ENCODE measurements at regions not wholly inside any gene's neighbourhood (a gene's known extent, or its start where the extent isn't known, plus 50 kb on each side); places are given as distances from the start of the nearest gene placed in this dataset.

DNA sequence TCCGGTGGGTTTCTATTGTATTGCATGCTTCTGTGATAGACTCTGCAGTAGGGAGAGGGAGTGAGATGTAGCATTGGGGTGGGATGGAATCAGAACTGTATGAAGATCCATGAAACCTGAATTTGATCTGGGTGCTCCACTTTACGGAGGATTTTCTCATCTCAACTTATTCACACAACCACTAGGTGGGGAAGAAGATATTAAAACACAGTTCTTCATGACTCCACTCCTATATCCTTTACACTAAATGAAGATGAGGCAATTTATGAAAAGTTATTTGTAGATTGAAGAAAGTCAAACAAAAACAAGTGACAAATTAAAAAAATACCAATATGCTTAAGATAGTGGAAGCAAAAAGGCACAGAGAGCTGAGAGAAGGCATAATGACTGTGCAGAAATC, 92.6 kb upstream of the PDGFD start:
- no peak overlapping the region for H2BK5ac ChIP-seq (ENCODE audit: low read depth, low read length)
- no peak overlapping the region for H3K14ac ChIP-seq (ENCODE audit: insufficient read length)
- H3K36me3 ChIP-seq (ENCODE audit: control insufficient read depth in 2 of 4, insufficient read depth in 4 of 4, low read length in 3 of 4), result no peaks in the 10 kb centered on the region
- no peak overlapping the region for H3K4me2 ChIP-seq (ENCODE audit: insufficient read depth in 1 of 2, low read depth in 2 of 2, low read length in 2 of 2)
- no peak overlapping the region for H4K5ac ChIP-seq (ENCODE audit: insufficient read length, low read depth, low read length)
- H3K18ac ChIP-seq (ENCODE audit: extremely low read depth, low read length), result no peak overlapping the region
- WGBS, 2 experiments (ENCODE audit: extremely low coverage in 1 of 2, insufficient coverage in 1 of 2, insufficient read length in 1 of 2, insufficient replicate concordance in 2 of 2, low coverage in 1 of 2, low lambda C conversion rate in 2 of 2, missing lambda C conversion rate in 1 of 2), result 88% methylated on average over 2 of the region's 2 CpGs; no CpG with 5 or more reads in 1 of the 2 experiments
- ChIA-PET POLR2A (ENCODE audit: partially characterized antibody) (no interaction called here), CTCF (ENCODE audit: partially characterized antibody) (interaction anchor here (0.7 to 2.1 kb wide), 9 partner anchors 8 to 1607 kb away, joined by 3 to 7 read pairs (median 4); no protein-coding TSS in a partner anchor)
- no peaks in the 10 kb centered on the region for H3K4me1 ChIP-seq (replicated peaks in 1 of 4; ENCODE audit: control insufficient read depth in 3 of 4, insufficient read depth in 4 of 4, low read length in 3 of 4)
- no peak overlapping the region for H2BK12ac ChIP-seq (ENCODE audit: low read depth, low read length)
- H3K23ac ChIP-seq (ENCODE audit: insufficient read length), result no peak overlapping the region
- no peak overlapping the region for H2BK20ac ChIP-seq (ENCODE audit: low read length)
- H3K79me1 ChIP-seq (ENCODE audit: low read depth, low read length), result no peaks in the 10 kb centered on the region
- no peaks in the 10 kb centered on the region for H3K27me3 ChIP-seq (replicated peaks in 1 of 4; ENCODE audit: control insufficient read depth in 3 of 4, extremely low read depth in 1 of 4, insufficient read depth in 3 of 4, low read length in 3 of 4)
- H3K4ac ChIP-seq (replicated peaks; ENCODE audit: insufficient read length, low read depth, low read length), result no peak overlapping the region
- H2BK15ac ChIP-seq (ENCODE audit: low read length), result no peak overlapping the region
- no peaks in the 10 kb centered on the region for H3K9me3 ChIP-seq (ENCODE audit: insufficient read depth in 2 of 2, low read depth in 1 of 2, low read length in 1 of 2)
- no peak for FAIRE-seq
- H3K27ac ChIP-seq (ENCODE audit: low read depth, low read length), result no peak overlapping the region
- no peak overlapping the region for H4K8ac ChIP-seq (ENCODE audit: extremely low read depth, insufficient read depth, low read length)
- no peak overlapping the region for H2BK120ac ChIP-seq (replicated peaks; ENCODE audit: low read depth, low read length)
- no peak overlapping the region for H2AFZ ChIP-seq (ENCODE audit: low read length)
- DNase-seq (ENCODE audit: low read depth in 1 of 2, low spot score in 2 of 2), result no peak
- H3K23me2 ChIP-seq (ENCODE audit: low read depth, low read length), result no peaks in the 10 kb centered on the region; the same call in 1 of the 2 replicates
- H2AK5ac ChIP-seq (ENCODE audit: low read depth, low read length), result no peak overlapping the region
- H3K79me2 ChIP-seq (ENCODE audit: control insufficient read depth in 1 of 2, insufficient read depth in 2 of 2, low read length in 2 of 2), result no peaks in the 10 kb centered on the region
- no peak overlapping the region for H3K4me3 ChIP-seq (ENCODE audit: extremely low read depth in 1 of 4, insufficient read depth in 2 of 4, low read depth in 3 of 4, low read length in 4 of 4)
- TF ChIP-seq RAD21 (IDR thresholded peaks at IDR 0.05 in 1 of 2, conservative IDR thresholded peaks at IDR 0.05 in 1 of 2; ENCODE audit: low read depth in 2 of 2, low read length in 2 of 2), result peak; percentile 27 to 30; a peak in 2 of 4 replicates
- TF ChIP-seq, protein P1, sequence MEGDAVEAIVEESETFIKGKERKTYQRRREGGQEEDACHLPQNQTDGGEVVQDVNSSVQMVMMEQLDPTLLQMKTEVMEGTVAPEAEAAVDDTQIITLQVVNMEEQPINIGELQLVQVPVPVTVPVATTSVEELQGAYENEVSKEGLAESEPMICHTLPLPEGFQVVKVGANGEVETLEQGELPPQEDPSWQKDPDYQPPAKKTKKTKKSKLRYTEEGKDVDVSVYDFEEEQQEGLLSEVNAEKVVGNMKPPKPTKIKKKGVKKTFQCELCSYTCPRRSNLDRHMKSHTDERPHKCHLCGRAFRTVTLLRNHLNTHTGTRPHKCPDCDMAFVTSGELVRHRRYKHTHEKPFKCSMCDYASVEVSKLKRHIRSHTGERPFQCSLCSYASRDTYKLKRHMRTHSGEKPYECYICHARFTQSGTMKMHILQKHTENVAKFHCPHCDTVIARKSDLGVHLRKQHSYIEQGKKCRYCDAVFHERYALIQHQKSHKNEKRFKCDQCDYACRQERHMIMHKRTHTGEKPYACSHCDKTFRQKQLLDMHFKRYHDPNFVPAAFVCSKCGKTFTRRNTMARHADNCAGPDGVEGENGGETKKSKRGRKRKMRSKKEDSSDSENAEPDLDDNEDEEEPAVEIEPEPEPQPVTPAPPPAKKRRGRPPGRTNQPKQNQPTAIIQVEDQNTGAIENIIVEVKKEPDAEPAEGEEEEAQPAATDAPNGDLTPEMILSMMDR (IDR thresholded peaks at IDR 0.05; ENCODE audit: control extremely low read depth in 1 of 3, insufficient read depth in 1 of 3, low read depth in 1 of 3, low read length in 3 of 3), result peak in 1 of 3 experiments; percentile 27; a peak in 2 of 4 replicates
- TF ChIP-seq, protein P2, sequence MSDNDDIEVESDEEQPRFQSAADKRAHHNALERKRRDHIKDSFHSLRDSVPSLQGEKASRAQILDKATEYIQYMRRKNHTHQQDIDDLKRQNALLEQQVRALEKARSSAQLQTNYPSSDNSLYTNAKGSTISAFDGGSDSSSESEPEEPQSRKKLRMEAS (IDR thresholded peaks at IDR 0.05), result no peak
- H4K91ac ChIP-seq (replicated peaks; ENCODE audit: insufficient read length, low read length), result no peak overlapping the region
- no peak overlapping the region for H3K56ac ChIP-seq (replicated peaks; ENCODE audit: insufficient read length, low read depth, low read length)
- no peaks in the 10 kb centered on the region for H4K20me1 ChIP-seq (replicated peaks in 1 of 2; ENCODE audit: control insufficient read depth in 1 of 2, insufficient read depth in 2 of 2, low read length in 2 of 2)
- H3K9ac ChIP-seq (replicated peaks in 1 of 4; ENCODE audit: extremely low read depth in 1 of 4, low read depth in 3 of 4, low read length in 3 of 4), result no peak overlapping the region

Data from H1 (cell line).